GM12892 (cell line): ENCODE measurements at regions not wholly inside any gene's neighbourhood (a gene's known extent, or its start where the extent isn't known, plus 50 kb on each side); places are given as distances from the start of the nearest gene placed in this dataset.
"Not testable (repeated sequence)": the region's sequence is repeated elsewhere in the genome, so short reads cannot be mapped to it uniquely, and the experiment has no call there.

Experiments
- POLR2A ChIP-seq: IDR thresholded peaks from 2 replicates; pipeline ENCODE4 v1.6.1; 2011; ENCODE audit warnings: low read depth, low read length, control low read depth
- POLR2AphosphoS5 ChIP-seq: IDR thresholded peaks from 2 replicates; pipeline ENCODE4 v1.6.1; 2011; ENCODE audit warnings: low read depth, low read length, control low read depth

DNA sequence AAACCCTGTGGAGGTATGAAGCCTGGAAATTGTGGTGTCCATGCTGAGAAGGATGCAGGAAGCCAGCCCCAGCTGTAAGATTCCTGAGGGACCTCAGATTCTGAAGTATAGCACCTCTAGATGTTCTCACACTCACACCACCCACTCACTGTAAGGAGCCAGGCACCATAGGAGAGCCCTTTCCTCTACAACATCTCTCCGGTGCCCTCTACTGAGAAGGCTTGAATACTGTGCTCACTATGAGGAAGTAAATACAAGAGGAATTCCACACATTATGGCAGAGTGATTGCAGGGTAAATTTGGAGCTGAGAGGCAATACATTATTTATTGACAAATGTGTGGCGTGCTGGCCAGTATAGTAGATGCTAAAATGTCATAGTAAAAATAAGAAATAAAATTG lies 2414.0 kb upstream of the PCDH20 start:
- TF ChIP-seq POLR2A, POLR2AphosphoS5: not testable (repeated sequence)
